GM12891 (cell line): ENCODE measurements at regions not wholly inside any gene's neighbourhood (a gene's known extent, or its start where the extent isn't known, plus 50 kb on each side); places are given as distances from the start of the nearest gene placed in this dataset.

Experiments
- PAX5 ChIP-seq: IDR thresholded peaks from 2 replicates; pipeline ENCODE4 v1.6.1; 2011; ENCODE audit warnings: low read length, moderate library complexity, mild to moderate bottlenecking; ENCODE audit not compliant: insufficient read depth, severe bottlenecking
- POLR2A ChIP-seq: IDR thresholded peaks from 2 replicates; pipeline ENCODE4 v1.6.1; 2011; ENCODE audit warnings: low read depth, low read length, control low read depth
- TAF1 ChIP-seq: IDR thresholded peaks from 2 replicates; pipeline ENCODE4 v1.6.1; 2011; ENCODE audit warnings: low read depth, low read length, control low read depth

GRCh38 chr4:123619895-123620294 lies 223.3 kb downstream of the SPRY1 start:
- no peak for TF ChIP-seq POLR2A
- no peak for TF ChIP-seq PAX5
- no peak for TF ChIP-seq TAF1
